ENCODE measurements at regions not wholly inside any gene's neighbourhood (a gene's known extent, or its start where the extent isn't known, plus 50 kb on each side); places are given as distances from the start of the nearest gene placed in this dataset.

DNA sequence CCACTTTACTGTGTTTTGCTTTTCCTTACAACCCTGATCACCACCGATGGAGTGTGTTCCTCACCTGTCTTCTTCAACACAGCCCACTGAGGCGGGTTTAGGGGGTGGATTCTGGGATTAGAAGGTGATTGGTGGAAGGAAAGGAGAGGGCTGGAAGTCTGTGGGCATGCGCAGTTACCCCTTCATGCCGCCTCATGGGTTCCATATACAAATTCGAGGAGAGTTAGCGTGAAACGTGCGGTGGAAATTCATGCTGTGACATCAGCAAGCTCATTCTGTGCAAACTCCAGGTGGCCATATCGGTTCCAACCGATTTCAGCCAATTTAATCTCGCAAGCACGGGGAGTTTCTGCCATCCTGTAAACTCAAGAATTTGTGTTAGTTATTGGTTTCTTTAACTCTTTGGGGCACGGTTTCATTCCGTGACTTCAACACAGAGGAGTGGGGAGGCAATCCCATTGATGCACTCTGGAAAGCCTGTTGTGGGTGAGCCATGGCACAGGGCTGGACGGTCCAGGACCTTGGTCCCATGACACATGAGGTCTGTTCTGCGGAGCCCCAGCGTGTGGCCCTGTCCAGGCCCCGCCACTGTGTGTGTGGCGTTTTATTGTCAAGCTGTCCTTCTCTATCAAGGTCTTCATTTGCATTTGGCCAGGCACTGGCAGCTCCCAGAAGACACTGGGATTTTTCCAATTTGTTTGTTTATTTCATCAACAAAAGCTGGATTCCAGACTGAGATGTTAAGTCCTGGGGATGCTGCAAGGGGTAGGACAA is 482.8 kb upstream of the SULF2 start:
- TF ChIP-seq, protein P1, sequence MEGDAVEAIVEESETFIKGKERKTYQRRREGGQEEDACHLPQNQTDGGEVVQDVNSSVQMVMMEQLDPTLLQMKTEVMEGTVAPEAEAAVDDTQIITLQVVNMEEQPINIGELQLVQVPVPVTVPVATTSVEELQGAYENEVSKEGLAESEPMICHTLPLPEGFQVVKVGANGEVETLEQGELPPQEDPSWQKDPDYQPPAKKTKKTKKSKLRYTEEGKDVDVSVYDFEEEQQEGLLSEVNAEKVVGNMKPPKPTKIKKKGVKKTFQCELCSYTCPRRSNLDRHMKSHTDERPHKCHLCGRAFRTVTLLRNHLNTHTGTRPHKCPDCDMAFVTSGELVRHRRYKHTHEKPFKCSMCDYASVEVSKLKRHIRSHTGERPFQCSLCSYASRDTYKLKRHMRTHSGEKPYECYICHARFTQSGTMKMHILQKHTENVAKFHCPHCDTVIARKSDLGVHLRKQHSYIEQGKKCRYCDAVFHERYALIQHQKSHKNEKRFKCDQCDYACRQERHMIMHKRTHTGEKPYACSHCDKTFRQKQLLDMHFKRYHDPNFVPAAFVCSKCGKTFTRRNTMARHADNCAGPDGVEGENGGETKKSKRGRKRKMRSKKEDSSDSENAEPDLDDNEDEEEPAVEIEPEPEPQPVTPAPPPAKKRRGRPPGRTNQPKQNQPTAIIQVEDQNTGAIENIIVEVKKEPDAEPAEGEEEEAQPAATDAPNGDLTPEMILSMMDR (IDR thresholded peaks at IDR 0.05) = no peak
- TF ChIP-seq POLR2A (IDR thresholded peaks at IDR 0.05) = no peak
